NCI-H1436 treated with DMSO at 0.1 percent for 48 hours (cell line): ENCODE measurements at regions not wholly inside any gene's neighbourhood (a gene's known extent, or its start where the extent isn't known, plus 50 kb on each side); places are given as distances from the start of the nearest gene placed in this dataset.
"Not testable (repeated sequence)": the region's sequence is repeated elsewhere in the genome, so short reads cannot be mapped to it uniquely, and the experiment has no call there.

Experiments used
- DNase-seq: peaks from one replicate; lab custom pipeline; 2025; lab: John Stamatoyannopoulos, UW

DNA sequence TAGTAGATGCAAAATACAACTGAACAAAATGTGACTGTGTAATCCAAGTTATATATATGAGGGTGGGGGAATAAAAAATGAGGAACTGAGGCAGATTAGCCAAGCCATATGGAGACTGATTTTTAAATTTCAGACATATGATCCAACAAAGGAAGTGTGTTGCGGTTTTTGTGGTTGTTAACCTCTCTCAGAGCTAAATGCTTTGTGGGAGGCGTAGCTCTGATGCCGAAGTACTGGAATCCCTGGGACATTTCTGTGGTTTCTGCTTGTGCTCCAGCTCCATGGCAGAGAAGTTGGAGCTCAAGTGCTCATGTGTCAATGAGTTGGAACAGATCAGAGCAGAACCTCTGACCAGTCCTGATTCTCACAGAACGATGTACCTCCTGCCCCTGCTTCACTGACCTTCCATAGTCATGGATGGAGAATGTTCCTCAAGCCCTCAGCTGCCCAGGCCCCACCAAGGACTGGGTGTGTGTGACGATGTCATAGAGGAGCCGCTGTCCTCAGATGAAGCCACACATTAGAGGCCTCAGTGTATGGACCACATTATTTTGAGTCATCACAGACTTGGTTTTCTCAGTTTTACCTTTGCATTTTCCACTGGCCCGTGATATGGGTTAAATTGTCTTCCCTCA lies 107.6 kb downstream of the SOX1 start:
- no peak for DNase-seq

GRCh38 chr13:112175162-112176075 lies 108.5 kb downstream of the SOX1 start:
- no peak for DNase-seq

- not testable (repeated sequence) for DNase-seq
Observed at GRCh38 chr13:112176141-112177119, 109.5 kb downstream of the SOX1 start.

- no peak for DNase-seq
Observed at GRCh38 chr13:112177450-112178288, 110.7 kb downstream of the SOX1 start.

DNA sequence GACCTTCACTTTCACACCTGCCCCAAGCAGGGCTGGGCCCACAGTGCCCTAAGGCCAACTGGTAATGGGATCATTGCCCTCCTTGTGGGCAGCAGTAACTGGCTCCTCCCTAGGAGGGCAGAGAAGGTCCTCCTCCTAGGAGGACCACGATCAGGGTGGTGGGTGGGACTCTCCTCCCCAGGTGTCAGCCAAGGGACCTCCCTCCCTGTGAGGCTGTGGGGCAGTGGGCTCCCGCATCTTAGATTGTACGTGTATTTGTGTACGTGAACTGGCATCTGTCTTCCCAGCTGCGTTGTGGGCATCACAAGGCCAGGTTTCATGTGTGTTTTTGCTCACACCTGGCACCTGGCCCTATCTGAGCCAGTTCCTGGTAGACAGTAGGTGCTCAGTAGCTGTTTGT lies 111.8 kb downstream of the SOX1 start:
- no peak for DNase-seq

- no peak for DNase-seq
Observed at GRCh38 chr13:112179421-112179820, 112.5 kb downstream of the SOX1 start.

DNA sequence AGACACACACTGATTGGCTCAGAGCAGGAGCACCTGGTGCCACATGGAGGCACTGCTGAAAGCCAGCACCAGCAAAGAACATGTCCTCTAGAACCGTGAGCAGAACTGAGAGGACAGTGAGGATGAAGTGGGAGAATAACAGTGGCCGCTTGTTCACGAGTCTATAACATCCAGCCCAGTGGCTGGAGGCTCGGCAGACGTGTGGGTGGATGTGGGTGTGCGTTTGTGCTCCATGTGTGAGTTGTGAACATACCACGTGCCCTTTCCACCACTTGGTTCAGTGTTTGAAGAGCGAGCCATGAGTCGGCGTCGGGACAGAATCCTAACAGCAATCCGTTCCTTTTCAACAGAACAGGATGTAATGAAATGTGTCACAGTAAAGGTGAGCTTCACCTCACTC lies 113.0 kb downstream of the SOX1 start:
- no peak for DNase-seq

- peak; percentile 26 for DNase-seq
Observed at GRCh38 chr13:112181336-112182067, 114.6 kb downstream of the SOX1 start.

GRCh38 chr13:112182251-112182650 lies 115.3 kb downstream of the SOX1 start:
- DNase-seq, result no peak

DNA sequence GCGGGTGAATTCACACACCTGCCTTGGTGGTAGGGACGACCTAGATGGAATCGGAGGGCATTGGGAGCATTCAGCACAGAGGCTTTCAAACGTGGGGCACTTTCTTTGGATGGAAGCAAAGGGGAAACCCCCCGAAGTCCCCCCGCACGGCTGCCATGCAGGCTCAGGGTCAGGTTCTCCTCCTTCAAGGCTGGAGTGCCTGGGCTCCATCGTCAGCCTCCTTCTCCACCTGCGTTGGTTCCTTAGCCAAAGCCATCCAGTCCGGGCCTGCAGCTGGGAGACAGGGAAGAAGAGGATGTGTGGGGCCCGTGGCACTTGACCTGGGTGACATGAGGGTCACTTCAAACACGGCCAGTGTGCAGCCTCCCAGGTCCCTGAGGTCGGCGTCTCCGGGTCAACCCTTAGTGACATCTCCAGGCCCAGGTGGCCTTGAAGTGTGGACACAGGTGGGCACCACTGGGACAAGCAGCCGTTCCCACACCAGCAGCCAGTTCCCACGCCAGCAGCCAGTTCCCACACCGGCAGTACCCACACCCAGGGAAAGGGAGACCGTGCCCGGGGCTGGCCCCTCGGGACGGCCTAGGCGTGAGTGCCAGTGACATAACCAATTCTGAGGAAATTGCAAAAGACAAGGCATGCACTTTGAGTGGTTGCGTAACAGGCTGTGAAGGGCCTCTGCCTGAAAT lies 116.0 kb downstream of the SOX1 start:
- DNase-seq, result no peak

DNA sequence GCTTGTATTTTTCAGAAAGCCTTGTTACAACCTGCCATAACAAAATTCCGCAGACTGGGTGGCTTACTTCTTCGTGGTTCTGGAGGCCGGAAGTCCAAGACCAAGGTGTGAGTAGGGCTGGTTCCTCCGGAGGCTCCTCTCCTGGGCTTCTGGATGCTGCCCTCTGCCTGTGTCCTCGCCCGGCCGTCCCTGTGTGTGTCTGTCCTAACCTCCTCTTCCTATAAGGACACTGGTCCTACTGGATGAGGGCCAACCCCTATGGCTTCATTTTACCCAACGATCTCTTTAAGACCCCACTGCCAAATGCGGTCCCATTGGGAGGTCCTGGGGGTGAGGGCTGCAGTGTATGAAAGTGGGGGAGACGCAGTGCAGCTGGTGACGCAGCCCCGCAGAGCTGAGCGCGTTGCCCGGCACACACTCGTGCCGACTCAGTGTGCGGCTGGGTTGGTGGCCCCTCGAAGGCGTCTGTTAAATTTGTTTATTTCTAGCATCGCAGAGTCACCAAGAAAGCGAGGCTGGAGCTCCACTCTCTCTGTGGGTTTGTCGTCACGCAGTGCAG lies 116.7 kb downstream of the SOX1 start:
- DNase-seq, result no peak

GRCh38 chr13:112184261-112184660 lies 117.3 kb downstream of the SOX1 start:
- DNase-seq, result no peak

- DNase-seq, result no peak
Observed at GRCh38 chr13:112184851-112185371, 118.0 kb downstream of the SOX1 start.

DNA sequence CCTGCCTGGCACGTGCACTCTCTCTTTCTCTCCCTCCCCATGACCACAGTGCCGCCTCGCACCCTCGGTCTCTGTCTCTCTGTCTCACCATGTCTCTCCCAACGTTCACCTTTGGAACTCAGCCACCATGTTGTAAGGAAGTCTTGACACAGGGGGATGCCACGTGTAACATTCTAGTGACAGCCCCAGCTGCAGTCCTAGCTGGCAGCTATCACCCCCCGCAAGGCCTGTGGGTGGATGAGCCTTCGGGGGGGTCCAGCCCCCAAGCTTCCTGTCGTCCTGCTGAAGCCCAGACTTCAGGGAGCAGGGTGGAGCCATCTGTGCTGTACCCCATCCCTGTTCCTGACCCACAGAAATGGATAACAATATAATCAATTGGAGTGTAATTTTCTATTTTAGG lies 118.5 kb downstream of the SOX1 start:
- no peak for DNase-seq

- no peak for DNase-seq
Observed at GRCh38 chr13:112186091-112186490, 119.1 kb downstream of the SOX1 start.

- DNase-seq, result no peak
Observed at GRCh38 chr13:112187527-112188297, 120.8 kb downstream of the SOX1 start.

DNA sequence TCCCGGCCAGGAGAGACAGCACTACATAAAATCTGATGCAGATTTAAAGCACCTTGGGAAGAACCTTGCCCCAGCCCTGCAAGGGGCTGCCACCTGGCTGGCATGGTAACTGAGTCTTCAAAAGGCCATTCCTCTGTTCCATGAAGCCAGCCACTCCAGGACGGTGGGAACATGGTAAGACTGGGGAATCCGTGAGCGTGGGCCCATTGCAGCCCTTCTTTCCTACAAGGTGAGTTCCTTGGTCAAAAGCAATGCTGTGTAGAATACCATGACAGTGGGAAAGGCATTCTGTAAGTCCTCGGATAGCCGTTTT lies 121.3 kb downstream of the SOX1 start:
- DNase-seq, result no peak

DNA sequence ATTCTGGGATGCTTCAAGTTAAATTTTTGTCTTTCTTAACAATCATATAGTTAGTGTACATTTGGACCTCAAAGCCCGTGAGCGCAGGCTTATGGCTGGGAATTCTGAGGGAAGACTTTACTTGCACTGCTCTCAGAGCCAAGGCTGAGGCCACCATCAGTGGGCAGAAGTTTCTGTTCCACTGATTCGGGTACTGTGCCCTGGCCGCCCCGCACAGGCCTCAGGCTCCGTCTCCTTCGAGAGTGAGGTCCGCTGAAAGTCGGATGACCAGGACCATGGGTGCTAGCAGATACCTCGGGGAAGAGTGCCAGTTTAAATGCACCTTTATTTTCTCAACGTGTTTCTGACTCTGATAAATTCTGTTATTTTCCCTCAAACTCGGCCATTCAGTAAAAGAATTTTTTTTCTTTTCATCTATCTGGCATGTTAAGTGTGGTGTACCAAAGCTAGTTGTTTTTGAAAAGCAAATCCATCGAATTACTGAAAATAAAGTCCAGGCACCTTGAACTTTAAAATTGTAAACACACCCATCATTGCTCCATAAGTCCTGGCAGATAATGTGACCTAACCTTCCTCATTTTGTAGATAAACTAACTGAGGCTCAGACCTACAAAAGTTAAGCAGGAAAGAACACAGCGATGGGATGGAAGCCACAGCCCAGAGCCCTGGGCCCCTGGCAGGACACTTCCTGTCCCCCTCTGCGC lies 126.7 kb downstream of the SOX1 start:
- no peak for DNase-seq
